SK-N-MC (cell line): ENCODE measurements at regions not wholly inside any gene's neighbourhood (a gene's known extent, or its start where the extent isn't known, plus 50 kb on each side); places are given as distances from the start of the nearest gene placed in this dataset.

ENCODE experiments used
- EZH2 ChIP-seq: fragments of 200-600 bp; sonication (generic); IDR thresholded peaks from one replicate; pipeline ENCODE4 v1.6.1; 2017; ENCODE audit warnings: antibody characterized with exemption
- FOXP2 ChIP-seq: optimal IDR thresholded peaks from 2 replicates; pipeline ENCODE3; 2011; ENCODE audit warnings: mild to moderate bottlenecking, moderate library complexity; ENCODE audit not compliant: insufficient read depth; ENCODE audit errors: extremely low read length, control extremely low read depth
- POLR2AphosphoS5 ChIP-seq: IDR thresholded peaks from 2 replicates; pipeline ENCODE4 v1.6.1; 2012; ENCODE audit warnings: mild to moderate bottlenecking, low read depth, low read length, borderline replicate concordance

DNA sequence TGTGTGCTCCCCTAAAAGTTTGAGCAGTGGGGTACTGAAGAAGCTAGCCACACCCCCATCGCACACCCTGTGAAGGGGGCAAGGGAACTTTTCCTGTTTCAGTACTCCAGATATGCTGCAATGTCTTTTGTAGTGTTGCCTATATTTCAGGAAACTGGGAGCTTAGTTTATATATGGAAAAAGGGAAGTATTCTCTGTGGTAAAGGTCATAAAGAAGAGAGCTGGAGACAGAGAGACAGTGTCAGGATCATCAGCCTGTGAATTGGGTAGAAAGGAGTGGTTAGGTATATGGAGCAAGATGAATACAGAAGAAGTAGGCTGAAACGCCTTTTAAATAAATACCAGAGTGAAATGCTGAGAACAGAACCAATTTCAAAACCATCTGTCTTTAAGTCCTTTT is 82.2 kb upstream of the C9orf72 start:
- TF ChIP-seq POLR2AphosphoS5 (no peak), EZH2 (no peak), FOXP2 (no peak)
